ENCODE measurements at regions not wholly inside any gene's neighbourhood (a gene's known extent, or its start where the extent isn't known, plus 50 kb on each side); places are given as distances from the start of the nearest gene placed in this dataset.

DNA sequence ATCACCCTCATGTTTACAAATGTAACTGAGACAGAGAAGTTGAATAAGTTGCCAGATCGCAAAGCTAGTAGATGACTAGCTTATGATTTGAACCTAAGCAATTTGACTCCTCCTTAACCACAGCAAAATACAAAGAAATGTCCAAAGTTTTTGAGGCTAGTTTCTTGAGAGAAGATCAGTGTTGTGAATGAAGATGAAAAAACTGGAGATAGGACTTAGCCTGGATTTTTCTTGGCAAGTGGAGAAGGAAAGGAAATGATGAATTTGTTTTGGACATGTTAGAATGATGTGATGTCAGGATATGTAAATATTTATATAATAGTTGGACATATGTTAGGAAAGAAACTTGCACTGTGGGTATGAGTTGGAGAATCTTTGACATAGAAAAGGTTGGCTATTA, 149.8 kb downstream of the LSMEM1 start:
- TF ChIP-seq, protein P1, sequence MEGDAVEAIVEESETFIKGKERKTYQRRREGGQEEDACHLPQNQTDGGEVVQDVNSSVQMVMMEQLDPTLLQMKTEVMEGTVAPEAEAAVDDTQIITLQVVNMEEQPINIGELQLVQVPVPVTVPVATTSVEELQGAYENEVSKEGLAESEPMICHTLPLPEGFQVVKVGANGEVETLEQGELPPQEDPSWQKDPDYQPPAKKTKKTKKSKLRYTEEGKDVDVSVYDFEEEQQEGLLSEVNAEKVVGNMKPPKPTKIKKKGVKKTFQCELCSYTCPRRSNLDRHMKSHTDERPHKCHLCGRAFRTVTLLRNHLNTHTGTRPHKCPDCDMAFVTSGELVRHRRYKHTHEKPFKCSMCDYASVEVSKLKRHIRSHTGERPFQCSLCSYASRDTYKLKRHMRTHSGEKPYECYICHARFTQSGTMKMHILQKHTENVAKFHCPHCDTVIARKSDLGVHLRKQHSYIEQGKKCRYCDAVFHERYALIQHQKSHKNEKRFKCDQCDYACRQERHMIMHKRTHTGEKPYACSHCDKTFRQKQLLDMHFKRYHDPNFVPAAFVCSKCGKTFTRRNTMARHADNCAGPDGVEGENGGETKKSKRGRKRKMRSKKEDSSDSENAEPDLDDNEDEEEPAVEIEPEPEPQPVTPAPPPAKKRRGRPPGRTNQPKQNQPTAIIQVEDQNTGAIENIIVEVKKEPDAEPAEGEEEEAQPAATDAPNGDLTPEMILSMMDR (IDR thresholded peaks at IDR 0.05) = no peak
- no peak for TF ChIP-seq POLR2A (IDR thresholded peaks at IDR 0.05)

Data from right lobe of liver (tissue), 4 donors.